ENCODE measurements at regions not wholly inside any gene's neighbourhood (a gene's known extent, or its start where the extent isn't known, plus 50 kb on each side); places are given as distances from the start of the nearest gene placed in this dataset.
"Not testable (repeated sequence)": the region's sequence is repeated elsewhere in the genome, so short reads cannot be mapped to it uniquely, and the experiment has no call there.

- Mint-ChIP-seq H3K36me3 (peaks cover 0 to 8% (median 0%) of the 10 kb centered on the region in 3 donors), H3K27me3 (peaks cover 0 to 3% (median 0%) of the 10 kb centered on the region in 5 donors), H3K4me1 (no peaks in the 10 kb centered on the region), H3K9me3 (peaks cover 0 to 26% (median 10%) of the 10 kb centered on the region in 9 donors), H3K27ac (no peak overlapping the region), H3K4me3 (no peak overlapping the region)
- no peak for DNase-seq
- no peak for ATAC-seq
- POLR2A ChIA-PET, result no interaction called here
These were observed 608.9 kb downstream of the SUCLG1 start for GRCh38 chr2:83850071-83850725.

- POLR2A ChIA-PET, result no interaction called here
- Mint-ChIP-seq H3K9me3 (peaks cover 0 to 6% (median 1%) of the 10 kb centered on the region in 9 donors), H3K27ac (no peak overlapping the region), H3K36me3 (no peaks in the 10 kb centered on the region), H3K27me3 (peaks cover 0 to 2% (median 0%) of the 10 kb centered on the region in 5 donors), H3K4me1 (no peaks in the 10 kb centered on the region), H3K4me3 (no peak overlapping the region)
- no peak for ATAC-seq
- DNase-seq, result no peak
These were observed 614.6 kb downstream of the SUCLG1 start for GRCh38 chr2:83844490-83844889.

DNA sequence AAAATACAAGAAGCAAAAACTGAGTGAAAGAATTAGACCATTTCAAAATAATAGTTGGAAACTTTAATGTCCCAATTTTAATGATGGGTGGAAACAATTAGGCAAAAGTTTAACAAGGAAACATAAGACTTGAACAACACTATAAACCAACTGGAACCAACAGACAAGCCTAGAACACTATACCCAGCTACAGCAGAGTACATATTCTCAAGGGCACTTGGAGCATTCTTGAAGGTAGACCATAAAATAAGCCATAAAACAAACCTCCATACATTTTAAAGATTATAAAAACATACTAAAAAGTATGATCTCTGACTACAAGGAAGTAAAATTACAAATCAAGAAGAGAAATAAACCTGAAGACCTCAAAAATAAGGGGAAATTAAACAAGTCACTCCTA lies 616.7 kb downstream of the SUCLG1 start:
- Mint-ChIP-seq H3K27me3 (no peaks in the 10 kb centered on the region), H3K4me1 (no peaks in the 10 kb centered on the region), H3K9me3 (peaks cover 0 to 4% (median 0%) of the 10 kb centered on the region in 9 donors), H3K27ac (no peak overlapping the region), H3K4me3 (no peak overlapping the region), H3K36me3 (no peaks in the 10 kb centered on the region)
- ATAC-seq (no peak), DNase-seq (no peak)
- POLR2A ChIA-PET, result no interaction called here

- Mint-ChIP-seq H3K27me3 (peaks cover 0 to 8% (median 0%) of the 10 kb centered on the region in 5 donors), H3K4me3 (no peak overlapping the region), H3K36me3 (no peaks in the 10 kb centered on the region), H3K9me3 (peaks cover 0 to 4% (median 0%) of the 10 kb centered on the region in 9 donors), H3K4me1 (no peaks in the 10 kb centered on the region), H3K27ac (no peak overlapping the region)
- POLR2A ChIA-PET, result no interaction called here
- DNase-seq (no peak), ATAC-seq (no peak)
These were observed 621.3 kb downstream of the SUCLG1 start for GRCh38 chr2:83837823-83838222.

DNA sequence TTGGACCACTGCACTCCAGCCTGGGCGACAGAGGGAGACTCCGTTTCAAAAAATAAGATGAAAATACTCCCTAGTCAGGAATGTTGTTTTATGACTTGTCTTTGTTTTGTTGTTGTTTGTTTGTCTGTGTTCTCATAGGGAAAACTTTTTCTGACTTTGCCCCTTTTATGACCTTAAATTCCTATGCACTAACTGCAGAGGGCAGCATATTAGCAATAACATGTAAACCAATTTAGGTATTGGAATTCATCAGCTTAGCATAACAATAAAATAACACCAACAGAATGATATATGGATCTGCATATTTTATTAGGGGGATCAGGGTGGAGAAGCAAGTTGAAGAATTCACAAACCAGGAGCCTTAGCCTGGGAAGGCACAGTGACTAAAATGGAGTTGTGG lies 631.5 kb downstream of the SUCLG1 start:
- no peaks in the 10 kb centered on the region for H3K4me1 Mint-ChIP-seq
- no peak overlapping the region for H3K27ac Mint-ChIP-seq
- no peaks in the 10 kb centered on the region for H3K36me3 Mint-ChIP-seq
- no peak overlapping the region for H3K4me3 Mint-ChIP-seq
- H3K27me3 Mint-ChIP-seq, result peaks cover 2 to 16% (median 3%) of the 10 kb centered on the region in 5 donors
- DNase-seq, result no peak
- POLR2A ChIA-PET, result no interaction called here
- ATAC-seq, result no peak
- H3K9me3 Mint-ChIP-seq, result peaks cover 0 to 8% (median 0%) of the 10 kb centered on the region in 9 donors

- Mint-ChIP-seq H3K27ac (no peak overlapping the region), H3K4me1 (no peaks in the 10 kb centered on the region), H3K27me3 (peaks cover 2 to 25% (median 3%) of the 10 kb centered on the region in 5 donors), H3K36me3 (no peaks in the 10 kb centered on the region), H3K9me3 (peaks cover 0 to 8% (median 0%) of the 10 kb centered on the region in 9 donors), H3K4me3 (no peak overlapping the region)
- ATAC-seq (no peak), DNase-seq (no peak)
- POLR2A ChIA-PET, result no interaction called here
These were observed 632.5 kb downstream of the SUCLG1 start for GRCh38 chr2:83826577-83826976.

DNA sequence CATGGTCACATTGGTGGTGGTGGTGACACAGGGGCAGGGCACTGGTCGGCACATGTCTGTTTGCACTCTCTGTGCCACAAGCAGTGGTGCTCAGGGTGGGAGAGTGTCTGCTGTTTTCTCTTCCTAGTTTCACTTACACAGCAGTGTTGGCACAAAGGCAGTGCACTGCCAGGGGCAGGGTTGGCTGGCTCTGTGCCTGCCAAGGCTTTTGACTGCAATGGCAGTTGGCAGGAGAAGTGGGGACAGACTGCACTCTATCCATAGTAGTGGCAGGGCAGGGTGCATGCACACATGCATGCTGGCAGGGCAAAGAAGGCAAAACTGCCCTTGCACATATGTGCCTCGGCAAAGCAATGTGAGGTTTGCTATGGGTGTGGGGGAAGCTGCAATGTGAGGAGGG lies 635.9 kb downstream of the SUCLG1 start:
- POLR2A ChIA-PET, result no interaction called here
- Mint-ChIP-seq H3K4me3 (no peak overlapping the region), H3K9me3 (peaks cover 0 to 3% (median 0%) of the 10 kb centered on the region in 9 donors), H3K27ac (no peak overlapping the region), H3K27me3 (peaks cover 2 to 25% (median 3%) of the 10 kb centered on the region in 5 donors), H3K4me1 (no peaks in the 10 kb centered on the region), H3K36me3 (no peaks in the 10 kb centered on the region)
- ATAC-seq (no peak), DNase-seq (no peak)

DNA sequence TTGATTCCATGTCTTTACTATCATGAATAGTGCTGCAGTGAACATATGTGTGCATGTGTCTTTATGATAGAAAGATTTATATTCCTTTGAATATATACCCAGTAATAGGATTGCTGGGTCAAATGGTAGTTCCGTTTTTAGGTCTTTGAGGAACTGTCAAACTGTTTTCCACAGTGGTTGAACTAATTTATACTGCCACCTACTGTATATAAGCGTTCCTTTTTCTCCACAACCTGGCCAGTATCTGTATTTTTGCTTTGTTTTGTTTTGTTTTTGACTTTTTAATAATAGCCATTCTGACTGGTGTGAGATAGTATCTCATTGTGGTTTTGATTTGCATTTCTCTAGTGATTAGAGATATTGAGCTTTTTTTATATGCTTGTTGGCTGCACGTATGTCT lies 641.6 kb downstream of the SUCLG1 start:
- peaks cover 0 to 7% (median 1%) of the 10 kb centered on the region in 5 donors for H3K27me3 Mint-ChIP-seq
- no peaks in the 10 kb centered on the region for H3K4me1 Mint-ChIP-seq
- POLR2A ChIA-PET, result no interaction called here
- H3K27ac Mint-ChIP-seq, result no peak overlapping the region
- H3K9me3 Mint-ChIP-seq, result peaks cover 0 to 4% (median 0%) of the 10 kb centered on the region in 9 donors
- ATAC-seq (no peak), DNase-seq (no peak)
- H3K4me3 Mint-ChIP-seq, result no peak overlapping the region
- no peaks in the 10 kb centered on the region for H3K36me3 Mint-ChIP-seq

DNA sequence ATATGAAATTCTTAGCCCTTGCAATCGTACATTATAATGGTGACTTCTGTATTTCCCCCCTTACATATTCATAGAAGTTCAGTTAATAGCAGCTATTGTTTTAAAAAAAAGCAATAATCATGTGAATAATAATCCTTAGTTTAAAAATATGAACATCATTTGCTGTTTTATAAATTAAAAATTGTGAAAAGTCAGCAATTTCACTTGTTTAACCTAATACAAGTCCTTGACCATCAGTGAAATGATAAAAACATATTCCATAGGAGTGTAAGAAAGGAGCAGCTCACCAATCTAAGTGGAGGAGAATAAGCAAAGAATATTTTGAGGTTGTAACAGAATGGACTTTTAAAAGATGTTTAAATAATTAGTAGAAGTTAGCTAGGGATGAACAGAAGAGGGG lies 650.2 kb downstream of the SUCLG1 start:
- Mint-ChIP-seq H3K9me3 (peaks cover 0 to 3% (median 0%) of the 10 kb centered on the region in 9 donors), H3K36me3 (no peaks in the 10 kb centered on the region), H3K27me3 (peaks cover 0 to 6% (median 1%) of the 10 kb centered on the region in 5 donors), H3K4me3 (no peak overlapping the region), H3K4me1 (no peaks in the 10 kb centered on the region), H3K27ac (no peak overlapping the region)
- no peak for ATAC-seq
- no peak for DNase-seq
- POLR2A ChIA-PET, result no interaction called here

DNA sequence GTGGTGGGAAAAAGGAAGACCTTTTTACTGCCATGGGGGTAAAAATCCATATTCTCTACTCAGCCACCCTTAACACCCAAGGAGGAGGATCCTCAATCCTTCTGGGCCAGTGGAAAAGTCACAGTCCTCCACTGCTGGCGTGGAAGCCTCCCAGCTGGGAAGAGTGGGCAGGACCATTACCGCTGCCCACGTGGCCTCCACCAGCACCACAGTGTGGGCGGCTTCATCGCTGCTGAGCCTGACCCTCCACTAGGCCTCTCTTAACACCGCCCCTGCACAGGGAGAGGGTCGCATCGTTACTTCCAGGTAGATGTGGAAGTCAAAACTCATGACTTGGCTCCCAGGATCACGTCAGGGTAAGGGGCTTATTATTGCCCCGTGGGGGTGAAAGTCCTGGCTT lies 656.5 kb downstream of the SUCLG1 start:
- DNase-seq, result no peak
- peaks cover 0 to 3% (median 1%) of the 10 kb centered on the region in 5 donors for H3K27me3 Mint-ChIP-seq

GRCh38 chr2:83795777-83796176 lies 663.3 kb downstream of the SUCLG1 start:
- no peak overlapping the region for H3K4me3 Mint-ChIP-seq
- POLR2A ChIA-PET, result no interaction called here
- ATAC-seq (no peak), DNase-seq (no peak)
- peaks cover 0 to 19% (median 0%) of the 10 kb centered on the region in 9 donors for H3K9me3 Mint-ChIP-seq
- no peaks in the 10 kb centered on the region for H3K4me1 Mint-ChIP-seq
- no peaks in the 10 kb centered on the region for H3K27me3 Mint-ChIP-seq
- H3K27ac Mint-ChIP-seq, result no peak overlapping the region
- no peaks in the 10 kb centered on the region for H3K36me3 Mint-ChIP-seq

More for the DNA sequence above, 656.5 kb downstream of the SUCLG1 start:
- H3K27ac Mint-ChIP-seq, result no peak overlapping the region
- peaks cover 0 to 19% (median 0%) of the 10 kb centered on the region in 9 donors for H3K9me3 Mint-ChIP-seq
- no peak overlapping the region for H3K4me3 Mint-ChIP-seq
- no peaks in the 10 kb centered on the region for H3K36me3 Mint-ChIP-seq
- POLR2A ChIA-PET, result no interaction called here
- no peaks in the 10 kb centered on the region for H3K4me1 Mint-ChIP-seq
- no peak for ATAC-seq

DNA sequence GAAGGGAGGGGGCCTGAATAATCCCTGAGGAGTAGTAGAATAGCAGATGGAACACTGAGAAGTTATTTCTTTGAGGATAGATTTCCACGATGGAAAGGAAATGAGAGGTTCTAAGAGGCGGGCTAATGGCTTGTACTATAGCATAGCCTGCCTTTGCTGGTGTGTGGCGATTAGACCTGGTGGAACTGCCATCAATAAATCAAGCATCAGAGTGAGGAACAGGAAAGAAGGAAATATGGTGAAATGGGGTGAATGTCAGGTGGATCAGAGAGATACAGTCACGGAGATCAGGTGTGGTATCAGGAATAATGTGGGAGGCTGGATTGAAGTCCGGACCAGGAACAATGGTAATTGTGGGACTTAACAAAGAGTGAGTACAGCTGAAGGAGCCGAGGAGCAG lies 668.6 kb downstream of the SUCLG1 start:
- H3K4me3 Mint-ChIP-seq, H3K36me3 Mint-ChIP-seq, POLR2A ChIA-PET, DNase-seq, H3K27ac Mint-ChIP-seq, ATAC-seq, H3K9me3 Mint-ChIP-seq, H3K27me3 Mint-ChIP-seq, H3K4me1 Mint-ChIP-seq: not testable (repeated sequence)

GRCh38 chr2:83789674-83790073 lies 669.4 kb downstream of the SUCLG1 start:
- ATAC-seq, H3K36me3 Mint-ChIP-seq, H3K27ac Mint-ChIP-seq, H3K9me3 Mint-ChIP-seq, H3K4me3 Mint-ChIP-seq, H3K27me3 Mint-ChIP-seq, H3K4me1 Mint-ChIP-seq, DNase-seq, POLR2A ChIA-PET: not testable (repeated sequence)

DNA sequence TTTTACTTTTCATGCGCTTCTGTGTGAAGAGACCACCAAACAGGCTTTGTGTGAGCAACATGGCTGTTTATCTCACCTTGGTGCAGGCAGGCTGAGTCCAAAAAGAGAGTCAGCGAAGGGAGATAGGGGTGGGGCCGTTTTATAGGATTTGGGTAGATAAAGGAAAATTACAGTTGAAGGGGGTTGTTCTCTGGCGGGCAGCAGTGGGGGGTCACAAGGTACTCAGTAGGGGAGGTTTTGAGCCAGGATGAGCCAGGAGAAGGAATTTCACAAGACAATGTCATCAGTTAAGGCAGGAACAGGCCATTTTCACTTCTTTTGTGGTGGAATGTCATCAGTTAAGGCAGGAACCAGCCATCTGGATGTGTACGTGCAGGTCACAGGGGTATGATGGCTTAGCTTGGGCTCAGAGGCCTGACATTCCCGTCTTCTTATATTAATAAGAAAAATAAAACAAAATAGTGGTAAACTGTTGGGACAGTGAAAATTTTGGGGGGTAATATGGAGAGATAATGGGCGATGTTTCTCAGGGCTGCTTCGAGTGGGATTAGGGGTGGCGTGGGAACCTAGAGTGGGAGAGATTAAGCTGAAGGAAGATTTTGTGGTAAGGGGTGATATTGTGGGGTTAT lies 670.0 kb downstream of the SUCLG1 start:
- H3K4me1 Mint-ChIP-seq, H3K36me3 Mint-ChIP-seq, POLR2A ChIA-PET, H3K4me3 Mint-ChIP-seq, ATAC-seq, H3K9me3 Mint-ChIP-seq, DNase-seq, H3K27ac Mint-ChIP-seq, H3K27me3 Mint-ChIP-seq: not testable (repeated sequence)

All from naive thymus-derived CD8-positive, alpha-beta T cell (primary cell).